Astrocyte (in vitro differentiated cells and primary cell): ENCODE measurements at regions not wholly inside any gene's neighbourhood (a gene's known extent, or its start where the extent isn't known, plus 50 kb on each side); places are given as distances from the start of the nearest gene placed in this dataset.

Experiments used
- DNase-seq: peaks from one replicate; pipeline ENCODE4 v3.0.0-alpha.2; 2010; ENCODE audit warnings: low read depth
- FAIRE-seq: peaks from 2 replicates; lab custom pipeline; 2011; peaks lifted over from hg19 to GRCh38; lab: Jason Lieb, UNC
- H2AFZ ChIP-seq: 2 replicates; pipeline ENCODE4 v1.6.0; 2012; ENCODE audit warnings: low read depth, low read length, inconsistent platforms
- H3K27ac ChIP-seq: 2 replicates; pipeline ENCODE4 v1.5.1; 2011; ENCODE audit warnings: low read depth, low read length, inconsistent platforms
- H3K27me3 ChIP-seq: 2 replicates; pipeline ENCODE4 v1.6.0; 2011; ENCODE audit warnings: low read length, inconsistent platforms; ENCODE audit not compliant: insufficient read depth
- H3K36me3 ChIP-seq: 2 replicates; pipeline ENCODE4 v1.5.1; 2011; ENCODE audit warnings: low read length, inconsistent platforms; ENCODE audit not compliant: insufficient read depth
- H3K4me1 ChIP-seq: 2 replicates; pipeline ENCODE4 v1.5.1; 2011; ENCODE audit warnings: low read length, inconsistent platforms; ENCODE audit not compliant: insufficient read depth
- H3K4me2 ChIP-seq: 2 replicates; pipeline ENCODE4 v1.6.0; 2012; ENCODE audit warnings: low read length, inconsistent platforms
- H3K4me3 ChIP-seq: 2 replicates; pipeline ENCODE4 v1.5.1; 2011; ENCODE audit warnings: low read depth, mild to moderate bottlenecking, low read length, inconsistent platforms; ENCODE audit not compliant: insufficient read depth
- H3K79me2 ChIP-seq: 2 replicates; pipeline ENCODE4 v1.6.0; 2012; ENCODE audit warnings: mild to moderate bottlenecking, low read length, inconsistent platforms; ENCODE audit not compliant: insufficient read depth
- H3K9ac ChIP-seq: 2 replicates; pipeline ENCODE4 v1.6.0; 2012; ENCODE audit warnings: mild to moderate bottlenecking, low read length, inconsistent platforms
- H3K9me3 ChIP-seq: 2 replicates; pipeline ENCODE4 v1.5.1; 2012; ENCODE audit warnings: low read depth, mild to moderate bottlenecking, low read length, inconsistent platforms; ENCODE audit not compliant: insufficient read depth
- H4K20me1 ChIP-seq: 2 replicates; pipeline ENCODE4 v1.6.0; 2012; ENCODE audit warnings: low read length, inconsistent platforms; ENCODE audit not compliant: insufficient read depth
- H3K27ac Mint-ChIP-seq: one replicate; pipeline ENCODE4 v1.8.0; 2021; ENCODE audit warnings: mild to moderate bottlenecking, mixed read lengths; ENCODE audit not compliant: unreplicated experiment
- H3K27me3 Mint-ChIP-seq: one replicate; pipeline ENCODE4 v1.8.0; 2021; ENCODE audit warnings: low read depth, mixed read lengths; ENCODE audit not compliant: unreplicated experiment
- H3K36me3 Mint-ChIP-seq: one replicate; pipeline ENCODE4 v1.8.0; 2021; ENCODE audit warnings: low read depth, mixed read lengths; ENCODE audit not compliant: unreplicated experiment
- H3K4me1 Mint-ChIP-seq: one replicate; pipeline ENCODE4 v1.8.0; 2021; ENCODE audit warnings: low read depth, mixed read lengths; ENCODE audit not compliant: unreplicated experiment
- H3K4me3 Mint-ChIP-seq: one replicate; pipeline ENCODE4 v1.8.0; 2021; ENCODE audit warnings: mild to moderate bottlenecking, moderate library complexity, mixed read lengths; ENCODE audit not compliant: unreplicated experiment
- H3K9me3 Mint-ChIP-seq: one replicate; pipeline ENCODE4 v1.8.0; 2021; ENCODE audit warnings: mild to moderate bottlenecking, mixed read lengths; ENCODE audit not compliant: unreplicated experiment
- EZH2 ChIP-seq: IDR thresholded peaks from 2 replicates; pipeline ENCODE4 v1.6.1; 2012; ENCODE audit warnings: mild to moderate bottlenecking, low read length, inconsistent platforms; ENCODE audit not compliant: insufficient read depth
- TF ChIP-seq, protein P1 (sequence below): IDR thresholded peaks from 2 replicates; pipeline ENCODE4 v1.5.1; 2011; ENCODE audit warnings: low read depth, mild to moderate bottlenecking, inconsistent platforms, low read length, moderate library complexity; ENCODE audit not compliant: insufficient read depth

DNA sequence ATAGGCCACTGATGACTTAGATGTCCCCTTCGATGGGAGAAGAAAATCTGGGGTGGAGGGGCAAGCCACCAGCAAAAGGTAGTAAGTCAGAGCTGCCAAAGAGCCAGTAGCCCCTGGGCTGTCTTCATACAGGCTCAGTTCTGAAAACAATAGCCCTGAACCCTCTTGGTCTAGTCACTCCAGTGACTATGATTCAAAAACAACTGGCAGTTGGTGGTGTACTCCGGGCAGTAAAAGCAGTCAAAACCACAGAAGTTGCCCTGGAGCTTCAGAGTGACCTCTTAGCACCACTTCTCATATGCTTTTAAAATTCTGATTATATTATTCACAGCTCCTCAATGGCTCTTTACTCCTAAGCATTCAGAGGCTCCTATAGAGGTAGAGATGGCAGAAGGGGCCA is 164.3 kb upstream of the MAMLD1 start:
- H3K36me3 Mint-ChIP-seq: no peaks in the 10 kb centered on the region
- DNase-seq (no peak), FAIRE-seq (no peak)
- Histone ChIP-seq H3K4me2 (no peak overlapping the region), H4K20me1 (no peaks in the 10 kb centered on the region), H3K9me3 (no peaks in the 10 kb centered on the region), H3K36me3 (no peaks in the 10 kb centered on the region), H3K9ac (no peak overlapping the region), H3K4me1 (peaks cover 11% of the 10 kb centered on the region), H3K4me3 (no peak overlapping the region), H3K27ac (no peak overlapping the region), H2AFZ (no peak overlapping the region), H3K79me2 (no peaks in the 10 kb centered on the region), H3K27me3 (no peaks in the 10 kb centered on the region)
- peaks cover 2% of the 10 kb centered on the region for H3K9me3 Mint-ChIP-seq
- H3K27ac Mint-ChIP-seq: no peak overlapping the region
- peaks cover 11% of the 10 kb centered on the region for H3K4me1 Mint-ChIP-seq
- H3K27me3 Mint-ChIP-seq: no peaks in the 10 kb centered on the region
- TF ChIP-seq EZH2: no peak
- TF ChIP-seq, protein P1, sequence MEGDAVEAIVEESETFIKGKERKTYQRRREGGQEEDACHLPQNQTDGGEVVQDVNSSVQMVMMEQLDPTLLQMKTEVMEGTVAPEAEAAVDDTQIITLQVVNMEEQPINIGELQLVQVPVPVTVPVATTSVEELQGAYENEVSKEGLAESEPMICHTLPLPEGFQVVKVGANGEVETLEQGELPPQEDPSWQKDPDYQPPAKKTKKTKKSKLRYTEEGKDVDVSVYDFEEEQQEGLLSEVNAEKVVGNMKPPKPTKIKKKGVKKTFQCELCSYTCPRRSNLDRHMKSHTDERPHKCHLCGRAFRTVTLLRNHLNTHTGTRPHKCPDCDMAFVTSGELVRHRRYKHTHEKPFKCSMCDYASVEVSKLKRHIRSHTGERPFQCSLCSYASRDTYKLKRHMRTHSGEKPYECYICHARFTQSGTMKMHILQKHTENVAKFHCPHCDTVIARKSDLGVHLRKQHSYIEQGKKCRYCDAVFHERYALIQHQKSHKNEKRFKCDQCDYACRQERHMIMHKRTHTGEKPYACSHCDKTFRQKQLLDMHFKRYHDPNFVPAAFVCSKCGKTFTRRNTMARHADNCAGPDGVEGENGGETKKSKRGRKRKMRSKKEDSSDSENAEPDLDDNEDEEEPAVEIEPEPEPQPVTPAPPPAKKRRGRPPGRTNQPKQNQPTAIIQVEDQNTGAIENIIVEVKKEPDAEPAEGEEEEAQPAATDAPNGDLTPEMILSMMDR: no peak
- no peak overlapping the region for H3K4me3 Mint-ChIP-seq

DNA sequence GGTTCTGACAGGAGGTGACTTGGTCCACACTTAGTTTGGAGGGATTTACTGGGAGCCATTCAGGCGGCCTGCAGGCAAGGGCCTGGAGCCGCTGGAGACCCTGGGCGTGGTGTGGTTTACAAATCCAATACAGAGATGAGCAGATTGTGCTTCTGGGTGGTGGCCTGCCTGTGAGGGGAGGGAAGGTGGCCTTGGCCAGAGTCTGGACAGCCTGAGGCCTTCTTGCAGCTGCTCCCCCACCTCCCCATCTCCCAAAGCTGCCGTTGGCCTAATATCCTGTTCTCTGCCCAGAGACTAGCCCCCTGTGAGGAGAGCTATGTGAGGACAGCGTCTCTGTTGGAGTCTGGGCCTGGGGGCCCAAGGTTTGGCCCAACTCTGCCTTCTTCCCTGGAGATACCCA is 163.9 kb upstream of the MAMLD1 start:
- no peaks in the 10 kb centered on the region for H3K9me3 ChIP-seq
- peaks cover 11% of the 10 kb centered on the region for H3K4me1 ChIP-seq
- DNase-seq (no peak), FAIRE-seq (no peak)
- H3K79me2 ChIP-seq: no peaks in the 10 kb centered on the region
- H2AFZ ChIP-seq: no peak overlapping the region
- peaks cover 11% of the 10 kb centered on the region for H3K4me1 Mint-ChIP-seq
- no peaks in the 10 kb centered on the region for H3K36me3 Mint-ChIP-seq
- H3K4me3 ChIP-seq: no peak overlapping the region
- H3K27me3 Mint-ChIP-seq: no peaks in the 10 kb centered on the region
- H3K4me3 Mint-ChIP-seq: no peak overlapping the region
- no peak overlapping the region for H3K9ac ChIP-seq
- no peak overlapping the region for H3K27ac ChIP-seq
- H3K4me2 ChIP-seq: no peak overlapping the region
- TF ChIP-seq, protein P1: no peak
- no peak for TF ChIP-seq EZH2
- H3K27ac Mint-ChIP-seq: no peak overlapping the region
- H4K20me1 ChIP-seq: no peaks in the 10 kb centered on the region
- H3K9me3 Mint-ChIP-seq: peaks cover 2% of the 10 kb centered on the region
- no peaks in the 10 kb centered on the region for H3K36me3 ChIP-seq
- H3K27me3 ChIP-seq: no peaks in the 10 kb centered on the region

DNA sequence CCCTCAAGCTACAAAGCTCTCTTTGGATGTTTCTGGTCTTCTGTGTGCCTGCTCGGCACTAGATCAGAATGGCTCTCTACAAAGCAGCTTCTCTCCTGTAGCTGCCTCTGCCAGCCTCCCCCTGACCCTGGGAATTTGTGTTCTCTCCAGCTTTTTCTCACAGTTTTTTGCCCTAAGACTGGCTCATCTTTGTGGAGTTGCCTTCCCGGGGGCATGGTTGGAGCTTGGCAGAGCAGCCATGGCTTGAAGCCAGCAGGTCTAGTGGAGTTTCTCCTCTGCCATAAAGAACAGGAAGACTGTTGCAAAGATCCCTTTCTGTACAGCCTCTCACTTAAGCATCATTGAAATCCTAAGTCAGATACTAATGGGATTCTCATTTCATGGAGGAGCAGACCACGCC is 163.3 kb upstream of the MAMLD1 start:
- FAIRE-seq (no peak), DNase-seq (no peak)
- H3K27me3 Mint-ChIP-seq: no peaks in the 10 kb centered on the region
- no peaks in the 10 kb centered on the region for H3K36me3 Mint-ChIP-seq
- H3K27me3 ChIP-seq: no peaks in the 10 kb centered on the region
- peaks cover 2% of the 10 kb centered on the region for H3K9me3 Mint-ChIP-seq
- no peaks in the 10 kb centered on the region for H3K9me3 ChIP-seq
- no peak overlapping the region for H3K27ac ChIP-seq
- no peak overlapping the region for H3K4me3 Mint-ChIP-seq
- H3K4me1 ChIP-seq: peaks cover 11% of the 10 kb centered on the region
- no peak overlapping the region for H3K4me2 ChIP-seq
- H3K4me3 ChIP-seq: no peak overlapping the region
- no peaks in the 10 kb centered on the region for H3K79me2 ChIP-seq
- TF ChIP-seq, protein P1: no peak
- no peak for TF ChIP-seq EZH2
- H3K9ac ChIP-seq: no peak overlapping the region
- H4K20me1 ChIP-seq: no peaks in the 10 kb centered on the region
- H3K27ac Mint-ChIP-seq: no peak overlapping the region
- peaks cover 11% of the 10 kb centered on the region for H3K4me1 Mint-ChIP-seq
- H3K36me3 ChIP-seq: no peaks in the 10 kb centered on the region
- no peak overlapping the region for H2AFZ ChIP-seq
